ENCODE measurements at regions not wholly inside any gene's neighbourhood (a gene's known extent, or its start where the extent isn't known, plus 50 kb on each side); places are given as distances from the start of the nearest gene placed in this dataset.

- TF ChIP-seq CTCF (IDR thresholded peaks at IDR 0.05): no peak
- TF ChIP-seq POLR2A (IDR thresholded peaks at IDR 0.05): no peak
Observed at GRCh38 chr19:28019371-28019770, 1193.6 kb downstream of the UQCRFS1 start.
